IMR-90 (cell line): ENCODE measurements at regions not wholly inside any gene's neighbourhood (a gene's known extent, or its start where the extent isn't known, plus 50 kb on each side); places are given as distances from the start of the nearest gene placed in this dataset.

Experiments used
- CEBPB ChIP-seq: IDR thresholded peaks from 2 replicates; pipeline ENCODE4 v1.6.1; 2012; ENCODE audit warnings: low read depth, low read length, improper control_type of control experiment
- CTCF ChIP-seq: conservative IDR thresholded peaks from 2 replicates; pipeline ENCODE4 v1.5.1; 2012; ENCODE audit warnings: mild to moderate bottlenecking, low read depth, low read length, improper control_type of control experiment
- ELK1 ChIP-seq: fragments of 150-350 bp; IDR thresholded peaks from 2 replicates; pipeline ENCODE4 v1.6.1; 2016; ENCODE audit warnings: low read depth, mild to moderate bottlenecking, low read length, moderate library complexity, borderline replicate concordance
- FOS ChIP-seq: fragments of 150-350 bp; IDR thresholded peaks from 2 replicates; pipeline ENCODE4 v1.6.1; 2016; ENCODE audit warnings: low read depth, low read length
- NFE2L2 ChIP-seq: fragments of 150-350 bp; IDR thresholded peaks from 2 replicates; pipeline ENCODE4 v1.6.1; 2016; ENCODE audit warnings: low read depth, mild to moderate bottlenecking, low read length
- POLR2A ChIP-seq: IDR thresholded peaks from 2 replicates; pipeline ENCODE4 v1.6.1; 2012; ENCODE audit warnings: mild to moderate bottlenecking, low read depth, low read length

- no peak for TF ChIP-seq POLR2A
- TF ChIP-seq CTCF = no peak
- TF ChIP-seq CEBPB = no peak
- TF ChIP-seq ELK1 = no peak
- TF ChIP-seq NFE2L2 = no peak
- TF ChIP-seq FOS = no peak
Measured at GRCh38 chr5:125685771-125686170, 737.4 kb upstream of the GRAMD2B start.
